ENCODE measurements at regions not wholly inside any gene's neighbourhood (a gene's known extent, or its start where the extent isn't known, plus 50 kb on each side); places are given as distances from the start of the nearest gene placed in this dataset.

- no peak for ATAC-seq
- no peaks in the 10 kb centered on the region for H3K4me1 ChIP-seq (ENCODE audit: control insufficient read depth, insufficient read depth, low read length)
- no peaks in the 10 kb centered on the region for H3K36me3 Mint-ChIP-seq
Measured at GRCh38 chr10:52609071-52609470, 163.5 kb downstream of the MBL2 start.

GRCh38 chr10:52609626-52610240, 162.9 kb downstream of the MBL2 start:
- intact Hi-C loops (cut with micrococcal nuclease), result no loop called here
- Histone ChIP-seq H3K4me1 (ENCODE audit: control insufficient read depth, insufficient read depth, low read length) (no peaks in the 10 kb centered on the region), H3K27ac (ENCODE audit: low read length) (no peak overlapping the region), H3K36me3 (ENCODE audit: control insufficient read depth, insufficient read depth, low read length) (no peaks in the 10 kb centered on the region), H3K4me3 (ENCODE audit: low read length) (no peak overlapping the region), H3K27me3 (ENCODE audit: control insufficient read depth, insufficient read depth, low read length) (no peaks in the 10 kb centered on the region), H3K9me3 (ENCODE audit: control insufficient read depth, insufficient read depth, low read length) (no peaks in the 10 kb centered on the region)
- Mint-ChIP-seq H3K36me3 (no peaks in the 10 kb centered on the region), H3K4me1 (no peaks in the 10 kb centered on the region), H3K27me3 (ENCODE audit: low read depth in 2 of 2) (no peaks in the 10 kb centered on the region), H3K27ac (no peak overlapping the region), H3K9me3 (no peaks in the 10 kb centered on the region), H3K4me3 (no peak overlapping the region)
- WGBS (ENCODE audit: insufficient coverage), result 87% methylated on average over 5 of the region's 5 CpGs
- DNase-seq, result no peak
- ATAC-seq, result no peak
- TF ChIP-seq CTCF (IDR thresholded peaks at IDR 0.05), result no peak

More at GRCh38 chr10:52609071-52609470, 163.5 kb downstream of the MBL2 start:
- Mint-ChIP-seq H3K4me3 (no peak overlapping the region), H3K4me1 (no peaks in the 10 kb centered on the region), H3K27me3 (ENCODE audit: low read depth in 2 of 2) (no peaks in the 10 kb centered on the region), H3K9me3 (no peaks in the 10 kb centered on the region), H3K27ac (no peak overlapping the region)
- intact Hi-C loops (cut with micrococcal nuclease), result no loop called here
- H3K36me3 ChIP-seq (ENCODE audit: control insufficient read depth, insufficient read depth, low read length), result no peaks in the 10 kb centered on the region
- no peak for TF ChIP-seq CTCF (IDR thresholded peaks at IDR 0.05)
- DNase-seq, result no peak
- whole genome bisulfite sequencing (ENCODE audit: insufficient coverage), result 67% methylated on average over 1 of the region's 1 CpG
- H3K9me3 ChIP-seq (ENCODE audit: control insufficient read depth, insufficient read depth, low read length), result no peaks in the 10 kb centered on the region
- H3K27me3 ChIP-seq (ENCODE audit: control insufficient read depth, insufficient read depth, low read length), result no peaks in the 10 kb centered on the region
- H3K4me3 ChIP-seq (ENCODE audit: low read length), result no peak overlapping the region
- H3K27ac ChIP-seq (ENCODE audit: low read length), result no peak overlapping the region

GRCh38 chr10:52615331-52615730, 157.3 kb downstream of the MBL2 start:
- ATAC-seq (no peak), DNase-seq (no peak)
- Histone ChIP-seq H3K36me3 (ENCODE audit: control insufficient read depth, insufficient read depth, low read length) (no peaks in the 10 kb centered on the region), H3K27ac (ENCODE audit: low read length) (no peak overlapping the region), H3K4me3 (ENCODE audit: low read length) (no peak overlapping the region), H3K9me3 (ENCODE audit: control insufficient read depth, insufficient read depth, low read length) (no peaks in the 10 kb centered on the region), H3K4me1 (ENCODE audit: control insufficient read depth, insufficient read depth, low read length) (no peaks in the 10 kb centered on the region), H3K27me3 (ENCODE audit: control insufficient read depth, insufficient read depth, low read length) (no peaks in the 10 kb centered on the region)
- H3K36me3 Mint-ChIP-seq, result no peaks in the 10 kb centered on the region
- H3K27me3 Mint-ChIP-seq (ENCODE audit: low read depth in 2 of 2), result no peaks in the 10 kb centered on the region
- H3K4me3 Mint-ChIP-seq, result no peak overlapping the region
- no peak for TF ChIP-seq CTCF (IDR thresholded peaks at IDR 0.05)
- H3K4me1 Mint-ChIP-seq, result no peaks in the 10 kb centered on the region
- peaks cover 0 to 5% of the 10 kb centered on the region in 2 donors for H3K9me3 Mint-ChIP-seq
- intact Hi-C loops (cut with micrococcal nuclease), result no loop called here
- no peak overlapping the region for H3K27ac Mint-ChIP-seq

- no peak for ATAC-seq
- Mint-ChIP-seq H3K27me3 (ENCODE audit: low read depth in 2 of 2) (no peaks in the 10 kb centered on the region), H3K9me3 (peaks cover 0 to 5% of the 10 kb centered on the region in 2 donors), H3K4me3 (no peak overlapping the region), H3K4me1 (no peaks in the 10 kb centered on the region), H3K36me3 (no peaks in the 10 kb centered on the region), H3K27ac (no peak overlapping the region)
- no peak for DNase-seq
- Histone ChIP-seq H3K27ac (ENCODE audit: low read length) (no peak overlapping the region), H3K4me3 (ENCODE audit: low read length) (no peak overlapping the region), H3K4me1 (ENCODE audit: control insufficient read depth, insufficient read depth, low read length) (no peaks in the 10 kb centered on the region), H3K36me3 (ENCODE audit: control insufficient read depth, insufficient read depth, low read length) (no peaks in the 10 kb centered on the region), H3K9me3 (ENCODE audit: control insufficient read depth, insufficient read depth, low read length) (no peaks in the 10 kb centered on the region), H3K27me3 (ENCODE audit: control insufficient read depth, insufficient read depth, low read length) (no peaks in the 10 kb centered on the region)
- TF ChIP-seq CTCF (IDR thresholded peaks at IDR 0.05), result no peak
- intact Hi-C loops (cut with micrococcal nuclease), result no loop called here
- 75% methylated on average over 3 of the region's 3 CpGs for whole genome bisulfite sequencing (ENCODE audit: insufficient coverage)
Measured at GRCh38 chr10:52615756-52616394, 156.7 kb downstream of the MBL2 start.

Measured in natural killer cell (primary cell).